Stimulated activated CD8-positive, alpha-beta memory T cell treated with anti-CD3 and anti-CD28 coated beads, Interleukin-7, amount 100 ng/mL, for 4 hours (primary cell): ENCODE measurements at regions not wholly inside any gene's neighbourhood (a gene's known extent, or its start where the extent isn't known, plus 50 kb on each side); places are given as distances from the start of the nearest gene placed in this dataset.

Experiments
- DNase-seq, 2 donors: peaks; one replicate each; pipeline ENCODE4 v3.0.0-alpha.2; 2020; ENCODE audit warnings: low read depth in 2 of 2

GRCh38 chr13:73259061-73260017 is 200.5 kb downstream of the KLF5 start:
- no peak for DNase-seq

- no peak for DNase-seq
Observed at GRCh38 chr13:73258406-73258805, 199.6 kb downstream of the KLF5 start.

GRCh38 chr13:73254827-73255226 is 196.0 kb downstream of the KLF5 start:
- no peak for DNase-seq

GRCh38 chr13:73251626-73252265 is 192.9 kb downstream of the KLF5 start:
- no peak for DNase-seq

GRCh38 chr13:73250061-73250460 is 191.3 kb downstream of the KLF5 start:
- no peak for DNase-seq

GRCh38 chr13:73248711-73249580 is 190.1 kb downstream of the KLF5 start:
- no peak for DNase-seq

GRCh38 chr13:73248154-73248553 is 189.3 kb downstream of the KLF5 start:
- no peak for DNase-seq

- DNase-seq, result no peak
Observed at GRCh38 chr13:73245246-73245645, 186.4 kb downstream of the KLF5 start.

GRCh38 chr13:73244467-73244866 is 185.7 kb downstream of the KLF5 start:
- DNase-seq, result no peak

GRCh38 chr13:73242515-73243015 is 183.8 kb downstream of the KLF5 start:
- DNase-seq, result no peak

GRCh38 chr13:73240193-73240592 is 181.4 kb downstream of the KLF5 start:
- no peak for DNase-seq

GRCh38 chr13:73235385-73235784 is 176.6 kb downstream of the KLF5 start:
- no peak for DNase-seq

- DNase-seq, result no peak
Observed at GRCh38 chr13:73231471-73231870, 172.7 kb downstream of the KLF5 start.

- DNase-seq, result no peak
Observed at GRCh38 chr13:73230716-73231115, 171.9 kb downstream of the KLF5 start.

- no peak for DNase-seq
Observed at GRCh38 chr13:73228546-73228945, 169.7 kb downstream of the KLF5 start.

GRCh38 chr13:73225990-73226389 is 167.2 kb downstream of the KLF5 start:
- no peak for DNase-seq

- no peak for DNase-seq
Observed at GRCh38 chr13:73224703-73225102, 165.9 kb downstream of the KLF5 start.

GRCh38 chr13:73223372-73223781 is 164.6 kb downstream of the KLF5 start:
- DNase-seq, result no peak

GRCh38 chr13:73222627-73223305 is 164.0 kb downstream of the KLF5 start:
- no peak for DNase-seq

- no peak for DNase-seq
Observed at GRCh38 chr13:73220966-73221720, 162.3 kb downstream of the KLF5 start.

GRCh38 chr13:73218181-73218580 is 159.4 kb downstream of the KLF5 start:
- no peak for DNase-seq
